IPS DF 6.9 (cell line): ENCODE measurements at regions not wholly inside any gene's neighbourhood (a gene's known extent, or its start where the extent isn't known, plus 50 kb on each side); places are given as distances from the start of the nearest gene placed in this dataset.

Experiments used
- DNase-seq: peaks from one replicate; pipeline ENCODE4 v3.0.0-alpha.2; 2013; ENCODE audit warnings: low read depth, low spot score
- H3K27ac ChIP-seq: one replicate; pipeline ENCODE4 v1.5.1; 2013; ENCODE audit warnings: low read length, control low read depth
- H3K27me3 ChIP-seq: 2 replicates; pipeline ENCODE4 v1.6.1; 2013; ENCODE audit warnings: mild to moderate bottlenecking, low read length; ENCODE audit not compliant: control insufficient read depth, insufficient read depth
- H3K36me3 ChIP-seq: 2 replicates; pipeline ENCODE4 v1.6.1; 2013; ENCODE audit warnings: low read length; ENCODE audit not compliant: control insufficient read depth, insufficient read depth
- H3K4me1 ChIP-seq: 2 replicates; pipeline ENCODE4 v1.6.1; 2013; ENCODE audit warnings: low read length; ENCODE audit not compliant: control insufficient read depth, insufficient read depth
- H3K4me3 ChIP-seq: 2 replicates; pipeline ENCODE4 v1.5.1; 2013; ENCODE audit warnings: mild to moderate bottlenecking, low read length
- H3K9me3 ChIP-seq: 2 replicates; pipeline ENCODE4 v1.6.1; 2013; ENCODE audit warnings: low read length, inconsistent platforms; ENCODE audit not compliant: control insufficient read depth, insufficient read depth
- WGBS: extraction: QIAGEN DNeasy Blood & Tissue Kit; methylation state at CpG from one replicate; pipeline ENCODE4 v1.1.7; 2013; ENCODE audit warnings: mixed read lengths, missing lambda C conversion rate; ENCODE audit not compliant: insufficient read length, insufficient coverage; 5-methylcytosine and 5-hydroxymethylcytosine counted together

DNA sequence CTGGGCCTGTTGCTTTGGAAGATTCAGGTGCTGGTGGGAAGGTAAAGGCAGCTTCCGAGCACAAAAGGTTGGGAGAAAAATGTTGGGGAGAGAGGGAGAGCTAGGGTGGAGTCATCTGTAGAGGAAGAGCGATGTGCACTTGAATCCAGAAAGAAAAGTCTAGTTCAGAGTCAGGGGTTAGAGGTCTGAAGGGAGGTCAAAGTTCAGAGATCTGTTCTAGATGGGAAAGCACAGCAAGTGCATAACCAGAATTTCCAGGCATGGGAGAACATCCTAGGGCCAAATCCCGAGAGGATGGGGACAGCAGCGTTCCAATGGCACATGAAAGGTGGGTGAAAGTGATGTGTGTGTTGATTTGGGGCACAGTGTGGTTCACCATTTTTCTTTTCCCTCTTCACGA, 51.5 kb upstream of the MKLN1 start:
- H3K27ac ChIP-seq, result no peak overlapping the region
- no peaks in the 10 kb centered on the region for H3K36me3 ChIP-seq
- no CpG with 5 or more reads among the region's 5 CpGs for WGBS
- H3K4me1 ChIP-seq, result no peaks in the 10 kb centered on the region
- DNase-seq, result no peak
- no peaks in the 10 kb centered on the region for H3K27me3 ChIP-seq
- H3K4me3 ChIP-seq, result no peak overlapping the region
- H3K9me3 ChIP-seq, result no peaks in the 10 kb centered on the region

DNA sequence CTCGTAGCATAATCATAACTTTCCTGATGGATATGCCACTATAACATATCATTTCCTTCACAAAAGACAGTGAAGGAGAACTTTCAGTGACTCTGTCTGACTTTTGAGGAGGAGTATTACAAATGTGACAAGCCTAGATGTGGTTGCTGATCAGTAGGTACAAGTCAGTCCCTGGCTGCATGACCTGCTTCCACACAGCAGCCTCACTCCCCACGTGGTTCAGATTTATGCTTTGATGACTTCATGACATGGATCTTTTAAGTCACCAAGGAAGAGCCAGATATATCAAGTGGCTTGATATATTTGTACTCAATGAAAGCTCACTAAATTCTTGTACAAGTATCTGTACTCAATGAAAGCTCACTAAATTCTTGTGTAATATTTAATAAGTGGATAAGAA, 50.9 kb upstream of the MKLN1 start:
- H3K27me3 ChIP-seq, result no peaks in the 10 kb centered on the region
- no peaks in the 10 kb centered on the region for H3K9me3 ChIP-seq
- H3K4me1 ChIP-seq, result no peaks in the 10 kb centered on the region
- H3K27ac ChIP-seq, result no peak overlapping the region
- no peaks in the 10 kb centered on the region for H3K36me3 ChIP-seq
- no peak overlapping the region for H3K4me3 ChIP-seq
- no CpG with 5 or more reads among the region's 2 CpGs for WGBS
- DNase-seq, result no peak
